ENCODE measurements at regions not wholly inside any gene's neighbourhood (a gene's known extent, or its start where the extent isn't known, plus 50 kb on each side); places are given as distances from the start of the nearest gene placed in this dataset.

DNA sequence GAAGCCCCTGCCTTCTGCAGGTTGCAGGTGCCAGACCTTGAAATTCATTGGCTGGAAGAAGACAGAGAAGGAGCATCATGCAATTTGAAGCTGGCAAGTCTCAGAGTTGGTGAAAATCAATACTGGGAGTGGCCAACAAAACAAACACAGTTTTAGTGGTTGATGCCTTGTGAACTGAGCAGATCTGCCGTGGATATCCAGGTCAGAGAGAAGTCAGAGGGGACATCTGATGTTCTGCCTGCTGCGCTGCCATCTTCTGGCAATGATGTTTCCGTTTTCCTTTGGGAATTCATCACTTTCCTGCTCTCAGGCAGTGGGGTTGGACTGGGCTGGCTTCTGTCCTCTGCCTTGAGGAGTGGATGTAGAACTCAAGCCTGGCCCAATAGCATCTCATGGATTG lies 132.0 kb downstream of the RPS24 start:
- Histone ChIP-seq H3K4me1 (no peaks in the 10 kb centered on the region), H3K4me3 (no peak overlapping the region), H3K27me3 (no peaks in the 10 kb centered on the region), H3K9me3 (no peaks in the 10 kb centered on the region), H3K27ac (no peak overlapping the region), H3K36me3 (no peaks in the 10 kb centered on the region)
- DNase-seq (no peak), ATAC-seq (no peak)
- TF ChIP-seq POLR2A (IDR thresholded peaks at IDR 0.05) (no peak), CTCF (IDR thresholded peaks at IDR 0.05 in 4 of 5, conservative IDR thresholded peaks at IDR 0.05 in 1 of 5) (no peak)
- in situ Hi-C loops (cut with MboI; ENCODE audit: low sequenced_read_pairs in 4 of 4) = no loop called here
- intact Hi-C loops (cut with DNase I; ENCODE audit: low total_unique reads) = no loop called here

- Histone ChIP-seq H3K9me3 (no peaks in the 10 kb centered on the region), H3K27me3 (no peaks in the 10 kb centered on the region), H3K4me1 (no peaks in the 10 kb centered on the region), H3K36me3 (no peaks in the 10 kb centered on the region), H3K27ac (no peak overlapping the region), H3K4me3 (no peak overlapping the region)
- in situ Hi-C loops (cut with MboI; ENCODE audit: low sequenced_read_pairs in 4 of 4) = no loop called here
- TF ChIP-seq CTCF (IDR thresholded peaks at IDR 0.05 in 4 of 5, conservative IDR thresholded peaks at IDR 0.05 in 1 of 5) (no peak), POLR2A (IDR thresholded peaks at IDR 0.05) (no peak)
- intact Hi-C loops (cut with DNase I; ENCODE audit: low total_unique reads) = no loop called here
- no peak for ATAC-seq
- DNase-seq = no peak
Measured at GRCh38 chr10:78166261-78166660, 132.6 kb downstream of the RPS24 start.

DNA sequence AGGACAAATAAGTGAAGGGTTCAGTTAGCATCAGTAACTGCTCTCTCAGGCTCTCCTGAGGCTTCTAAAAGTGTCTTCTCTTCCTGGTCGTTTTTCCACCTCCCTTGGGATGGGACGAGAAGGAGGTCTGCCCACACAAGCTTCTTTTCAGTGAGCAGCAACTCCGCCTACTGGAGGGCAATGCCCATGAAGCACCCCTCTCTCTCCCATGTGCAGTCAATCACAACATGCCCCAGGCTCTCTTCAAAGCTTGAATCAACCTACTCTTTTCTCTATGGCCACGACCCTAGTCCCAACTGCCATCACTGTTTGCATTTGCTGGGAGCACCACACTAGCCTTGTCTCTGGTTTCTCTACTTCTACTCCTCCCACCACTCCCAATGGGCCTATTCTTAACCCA lies 135.6 kb downstream of the RPS24 start:
- in situ Hi-C loops (cut with MboI; ENCODE audit: low sequenced_read_pairs in 4 of 4) = no loop called here
- Histone ChIP-seq H3K27me3 (no peaks in the 10 kb centered on the region), H3K27ac (no peak overlapping the region), H3K4me3 (no peak overlapping the region), H3K4me1 (no peaks in the 10 kb centered on the region), H3K36me3 (no peaks in the 10 kb centered on the region), H3K9me3 (no peaks in the 10 kb centered on the region)
- intact Hi-C loops (cut with DNase I; ENCODE audit: low total_unique reads) = no loop called here
- DNase-seq (no peak), ATAC-seq (no peak)
- no peak for TF ChIP-seq CTCF (IDR thresholded peaks at IDR 0.05 in 4 of 5, conservative IDR thresholded peaks at IDR 0.05 in 1 of 5)
- no peak for TF ChIP-seq POLR2A (IDR thresholded peaks at IDR 0.05)

- Histone ChIP-seq H3K9me3 (no peaks in the 10 kb centered on the region), H3K36me3 (no peaks in the 10 kb centered on the region)
- TF ChIP-seq POLR2A (IDR thresholded peaks at IDR 0.05) (no peak), CTCF (IDR thresholded peaks at IDR 0.05 in 4 of 5, conservative IDR thresholded peaks at IDR 0.05 in 1 of 5) (no peak)
Measured at GRCh38 chr10:78170026-78170475, 136.4 kb downstream of the RPS24 start.

GRCh38 chr10:78171633-78172400 lies 138.2 kb downstream of the RPS24 start:
- Histone ChIP-seq H3K4me1 (no peaks in the 10 kb centered on the region), H3K27ac (no peak overlapping the region), H3K36me3 (no peaks in the 10 kb centered on the region), H3K4me3 (no peak overlapping the region), H3K9me3 (no peaks in the 10 kb centered on the region), H3K27me3 (no peaks in the 10 kb centered on the region)
- DNase-seq = no peak
- in situ Hi-C loops (cut with MboI; ENCODE audit: low sequenced_read_pairs in 4 of 4) = no loop called here
- ATAC-seq = no peak
- TF ChIP-seq POLR2A (IDR thresholded peaks at IDR 0.05) (no peak), CTCF (IDR thresholded peaks at IDR 0.05 in 4 of 5, conservative IDR thresholded peaks at IDR 0.05 in 1 of 5) (no peak)
- intact Hi-C loops (cut with DNase I; ENCODE audit: low total_unique reads) = no loop called here

More at GRCh38 chr10:78170026-78170475, 136.4 kb downstream of the RPS24 start:
- in situ Hi-C loops (cut with MboI; ENCODE audit: low sequenced_read_pairs in 4 of 4) (no loop called here), intact Hi-C loops (cut with DNase I; ENCODE audit: low total_unique reads) (no loop called here)
- Histone ChIP-seq H3K4me1 (no peaks in the 10 kb centered on the region), H3K27ac (no peak overlapping the region), H3K27me3 (no peaks in the 10 kb centered on the region), H3K4me3 (no peak overlapping the region)
- ATAC-seq (no peak), DNase-seq (no peak)

Data from gastrocnemius medialis (tissue), 4 donors.